Tibial nerve (tissue), 4 donors: ENCODE measurements at regions not wholly inside any gene's neighbourhood (a gene's known extent, or its start where the extent isn't known, plus 50 kb on each side); places are given as distances from the start of the nearest gene placed in this dataset.

Source experiments
- DNase-seq, 2 donors: peaks; one replicate each; pipeline ENCODE4 v3.0.0-alpha.2; 2019; ENCODE audit warnings: low spot score in 2 of 2
- H3K27ac ChIP-seq, 4 donors: fragments of 200-600 bp; sonication (generic) in 3 of 4; one replicate each; pipeline ENCODE4 v1.5.1; 2017 to 2019; ENCODE audit warnings: mild to moderate bottlenecking in 1 of 4
- H3K27me3 ChIP-seq, 2 donors: fragments of 200-600 bp; sonication (generic) in 1 of 2; one replicate each; pipeline versions ENCODE4 v1.5.1 to v1.6.0; 2017 to 2019
- H3K36me3 ChIP-seq, 3 donors: fragments of 200-600 bp; sonication (generic); one replicate each; pipeline ENCODE4 v1.5.1; 2018 to 2019
- H3K4me1 ChIP-seq, 4 donors: fragments of 200-600 bp; sonication (generic) in 3 of 4; one replicate each; pipeline ENCODE4 v1.5.1; 2017 to 2019
- H3K4me3 ChIP-seq, 4 donors: fragments of 200-600 bp; sonication (generic) in 3 of 4; one replicate each; pipeline ENCODE4 v1.5.1; 2017 to 2019; ENCODE audit warnings: mild to moderate bottlenecking in 1 of 4, moderate library complexity in 1 of 4
- H3K9me3 ChIP-seq, 4 donors: fragments of 200-600 bp; sonication (generic) in 3 of 4; one replicate each; pipeline ENCODE4 v1.5.1; 2017 to 2019
- EP300 ChIP-seq, 2 donors: sonication (generic); formaldehyde crosslinking; IDR thresholded peaks; one replicate each; pipeline ENCODE4 v1.6.1; 2017; ENCODE audit warnings: antibody characterized with exemption in 2 of 2, mild to moderate bottlenecking in 1 of 2
- POLR2A ChIP-seq, 2 donors: fragments of 450-650 bp; IDR thresholded peaks; one replicate each; pipeline ENCODE4 v1.6.1; 2017; ENCODE audit warnings: antibody characterized with exemption in 2 of 2, mild to moderate bottlenecking in 2 of 2, moderate library complexity in 2 of 2
- WGBS, 2 donors: methylation state at CpG; one replicate each; pipeline ENCODE4 v1.1.5; 2018; 5-methylcytosine and 5-hydroxymethylcytosine counted together
- TF ChIP-seq, protein P1 (sequence below), 5 experiments: fragments of 200-600 bp in 3 of 5; fragments of 450-650 bp in 2 of 5; sonication (generic) in 3 of 5; IDR thresholded peaks; one replicate each; pipeline ENCODE4 v1.5.1; 2016 to 2019; ENCODE audit warnings: antibody characterized with exemption in 5 of 5, mild to moderate bottlenecking in 3 of 5, moderate library complexity in 2 of 5

GRCh38 chr4:166460769-166461550 lies 587.9 kb downstream of the TLL1 start:
- Histone ChIP-seq H3K27ac (no peak overlapping the region), H3K4me3 (no peak overlapping the region), H3K36me3 (no peaks in the 10 kb centered on the region), H3K4me1 (no peaks in the 10 kb centered on the region), H3K27me3 (no peaks in the 10 kb centered on the region), H3K9me3 (no peaks in the 10 kb centered on the region)
- WGBS, 2 donors: 69 to 79% methylated on average over 3 of the region's 3 CpGs
- TF ChIP-seq EP300 (IDR thresholded peaks at IDR 0.05): no peak
- no peak for TF ChIP-seq POLR2A (IDR thresholded peaks at IDR 0.05)
- TF ChIP-seq, protein P1, sequence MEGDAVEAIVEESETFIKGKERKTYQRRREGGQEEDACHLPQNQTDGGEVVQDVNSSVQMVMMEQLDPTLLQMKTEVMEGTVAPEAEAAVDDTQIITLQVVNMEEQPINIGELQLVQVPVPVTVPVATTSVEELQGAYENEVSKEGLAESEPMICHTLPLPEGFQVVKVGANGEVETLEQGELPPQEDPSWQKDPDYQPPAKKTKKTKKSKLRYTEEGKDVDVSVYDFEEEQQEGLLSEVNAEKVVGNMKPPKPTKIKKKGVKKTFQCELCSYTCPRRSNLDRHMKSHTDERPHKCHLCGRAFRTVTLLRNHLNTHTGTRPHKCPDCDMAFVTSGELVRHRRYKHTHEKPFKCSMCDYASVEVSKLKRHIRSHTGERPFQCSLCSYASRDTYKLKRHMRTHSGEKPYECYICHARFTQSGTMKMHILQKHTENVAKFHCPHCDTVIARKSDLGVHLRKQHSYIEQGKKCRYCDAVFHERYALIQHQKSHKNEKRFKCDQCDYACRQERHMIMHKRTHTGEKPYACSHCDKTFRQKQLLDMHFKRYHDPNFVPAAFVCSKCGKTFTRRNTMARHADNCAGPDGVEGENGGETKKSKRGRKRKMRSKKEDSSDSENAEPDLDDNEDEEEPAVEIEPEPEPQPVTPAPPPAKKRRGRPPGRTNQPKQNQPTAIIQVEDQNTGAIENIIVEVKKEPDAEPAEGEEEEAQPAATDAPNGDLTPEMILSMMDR (IDR thresholded peaks at IDR 0.05): no peak
- DNase-seq: no peak

DNA sequence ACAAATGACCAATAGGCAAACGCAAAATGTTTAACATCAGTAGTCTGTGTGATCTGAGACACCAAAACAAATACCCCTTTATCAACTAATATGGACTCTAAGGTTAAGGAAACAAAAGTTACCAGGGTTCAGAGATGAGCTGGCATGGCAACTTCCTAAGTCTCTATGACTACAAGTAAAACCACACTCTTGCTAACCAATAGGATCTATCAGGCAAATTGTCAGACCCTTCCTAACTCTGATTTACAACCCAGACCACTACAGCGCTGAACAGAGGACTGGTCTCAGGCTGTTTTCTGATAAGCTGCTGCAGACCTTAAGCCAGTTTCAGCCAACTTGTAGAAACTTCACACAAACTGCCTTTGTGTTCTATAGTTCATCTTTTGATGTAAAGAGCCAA lies 608.0 kb downstream of the TLL1 start:
- Histone ChIP-seq H3K27me3 (no peaks in the 10 kb centered on the region), H3K9me3 (no peaks in the 10 kb centered on the region), H3K27ac (no peak overlapping the region), H3K36me3 (no peaks in the 10 kb centered on the region), H3K4me1 (no peaks in the 10 kb centered on the region), H3K4me3 (no peak overlapping the region)
- no peak for DNase-seq
- TF ChIP-seq POLR2A (IDR thresholded peaks at IDR 0.05) (no peak), EP300 (IDR thresholded peaks at IDR 0.05) (no peak)
- TF ChIP-seq, protein P1 (IDR thresholded peaks at IDR 0.05): no peak
- WGBS, 2 donors: 34 to 46% methylated on average over 2 of the region's 2 CpGs

GRCh38 chr4:166481739-166482138 lies 608.7 kb downstream of the TLL1 start:
- TF ChIP-seq, protein P1 (IDR thresholded peaks at IDR 0.05): no peak
- TF ChIP-seq EP300 (IDR thresholded peaks at IDR 0.05) (no peak), POLR2A (IDR thresholded peaks at IDR 0.05) (no peak)
- Histone ChIP-seq H3K4me1 (no peaks in the 10 kb centered on the region), H3K27ac (no peak overlapping the region), H3K27me3 (no peaks in the 10 kb centered on the region), H3K36me3 (no peaks in the 10 kb centered on the region), H3K9me3 (no peaks in the 10 kb centered on the region), H3K4me3 (no peak overlapping the region)
- DNase-seq: no peak

DNA sequence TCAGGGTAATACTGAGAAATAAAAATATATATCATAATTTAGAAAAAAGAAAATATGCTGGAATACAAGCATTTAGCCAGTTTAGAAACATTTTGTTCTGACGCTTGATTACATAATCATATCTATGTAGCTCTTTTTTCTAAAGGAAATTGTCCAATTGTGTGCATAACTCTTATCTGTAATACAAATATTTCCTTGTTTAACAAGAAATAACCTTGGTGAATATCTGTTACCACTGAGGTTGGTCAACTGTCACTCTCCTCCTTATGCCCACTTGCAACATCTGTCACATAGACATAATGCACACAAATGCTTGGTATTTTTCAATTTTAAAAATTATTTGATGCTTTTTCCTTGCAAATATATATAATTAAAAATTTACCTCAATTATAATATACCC lies 609.7 kb downstream of the TLL1 start:
- Histone ChIP-seq H3K9me3 (no peaks in the 10 kb centered on the region), H3K27ac (no peak overlapping the region), H3K4me1 (no peaks in the 10 kb centered on the region), H3K36me3 (no peaks in the 10 kb centered on the region), H3K27me3 (no peaks in the 10 kb centered on the region), H3K4me3 (no peak overlapping the region)
- WGBS, 2 donors: 66 to 71% methylated on average over 1 of the region's 1 CpG
- TF ChIP-seq POLR2A (IDR thresholded peaks at IDR 0.05): no peak
- TF ChIP-seq, protein P1 (IDR thresholded peaks at IDR 0.05): no peak
- no peak for TF ChIP-seq EP300 (IDR thresholded peaks at IDR 0.05)
- no peak for DNase-seq

DNA sequence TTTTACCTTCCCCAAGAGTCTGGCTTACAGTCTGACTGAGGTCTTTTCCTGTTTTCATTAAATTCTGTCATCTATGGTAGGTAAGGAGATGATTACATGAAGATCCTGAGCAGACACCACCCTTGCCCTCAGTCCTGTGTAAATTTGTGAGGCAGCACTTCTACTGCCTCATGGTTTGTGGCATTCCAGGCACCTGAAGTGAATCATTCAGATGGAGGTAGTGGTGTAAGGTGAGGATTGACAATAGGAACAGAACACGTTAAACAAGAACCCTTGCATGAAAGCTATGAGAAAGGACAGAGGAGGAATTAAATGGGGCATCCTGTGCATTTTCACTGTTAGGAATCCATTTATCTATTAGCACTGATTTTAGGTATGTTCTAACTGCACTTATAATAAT lies 618.6 kb downstream of the TLL1 start:
- H3K27ac ChIP-seq: no peak overlapping the region
- no peak overlapping the region for H3K4me3 ChIP-seq
- no peaks in the 10 kb centered on the region for H3K9me3 ChIP-seq
- no peak for DNase-seq
- H3K27me3 ChIP-seq: no peaks in the 10 kb centered on the region
- H3K4me1 ChIP-seq: no peaks in the 10 kb centered on the region
- H3K36me3 ChIP-seq: no peaks in the 10 kb centered on the region
- WGBS, 2 donors: 76 to 84% methylated on average over 1 of the region's 1 CpG
- TF ChIP-seq EP300 (IDR thresholded peaks at IDR 0.05) (no peak), POLR2A (IDR thresholded peaks at IDR 0.05) (no peak)
- TF ChIP-seq, protein P1 (IDR thresholded peaks at IDR 0.05): no peak
